IMR-90 (cell line): ENCODE measurements at regions not wholly inside any gene's neighbourhood (a gene's known extent, or its start where the extent isn't known, plus 50 kb on each side); places are given as distances from the start of the nearest gene placed in this dataset.

Source experiments
- ATAC-seq: fragments of 200-7000 bp; cut with Tn5 transposase; 2 replicates; pipeline ENCODE4 v1.9.1; 2020; ENCODE audit warnings: low read depth, mild to moderate bottlenecking, moderate library complexity
- BruUV-seq: library from RNA; stranded (reverse); fragments of 400-500 nt; replicated peaks from 2 replicates; lab custom pipeline; 2021; lab: Mats Ljungman, UMichigan
- CTCF ChIA-PET: fragments of 300-600 bp; formaldehyde crosslinking; extraction: SDS; loops from one replicate; lab custom pipeline; 2021; ENCODE audit warnings: antibody characterized with exemption; lab: Yijun Ruan, JAX
- POLR2A ChIA-PET: fragments of 300-600 bp; sonication (Branson Sonifier 250); formaldehyde crosslinking; loops from one replicate; lab custom pipeline; 2022; ENCODE audit warnings: antibody characterized with exemption; ENCODE audit not compliant: unreplicated experiment; lab: Charles Lee
- DNase-seq: peaks from one replicate; pipeline ENCODE4 v3.0.0; 2013
- H2AFZ ChIP-seq: replicated peaks from 2 replicates; pipeline ENCODE3; 2013; ENCODE audit warnings: low read length, mild to moderate bottlenecking; ENCODE audit not compliant: poor library complexity
- H2AK5ac ChIP-seq: 2 replicates; pipeline ENCODE4 v1.6.1; 2013; ENCODE audit warnings: low read depth, low read length, inconsistent platforms
- H2AK9ac ChIP-seq: replicated peaks from 2 replicates; pipeline ENCODE3; 2013; ENCODE audit warnings: mild to moderate bottlenecking, low read depth, low read length, moderate library complexity; ENCODE audit not compliant: poor library complexity
- H2BK120ac ChIP-seq: 2 replicates; pipeline ENCODE4 v1.6.1; 2013; ENCODE audit warnings: low read depth, low read length, inconsistent platforms
- H2BK15ac ChIP-seq: 3 replicates; pipeline ENCODE4 v1.6.1; 2013; ENCODE audit warnings: low read depth, low read length, inconsistent platforms
- H2BK20ac ChIP-seq: 2 replicates; pipeline ENCODE4 v1.6.1; 2013; ENCODE audit warnings: low read depth, mild to moderate bottlenecking, inconsistent platforms, low read length, moderate library complexity
- H2BK5ac ChIP-seq: 2 replicates; pipeline ENCODE4 v1.6.1; 2013; ENCODE audit warnings: mild to moderate bottlenecking, low read depth, low read length, inconsistent platforms; ENCODE audit not compliant: poor library complexity, severe bottlenecking
- H3K14ac ChIP-seq: replicated peaks from 2 replicates; pipeline ENCODE4 v1.6.1; 2013; ENCODE audit warnings: low read depth, low read length, inconsistent platforms
- H3K18ac ChIP-seq: 2 replicates; pipeline ENCODE4 v1.6.1; 2013; ENCODE audit warnings: low read depth, low read length, control low read depth
- H3K23ac ChIP-seq: 2 replicates; pipeline ENCODE4 v1.6.1; 2013; ENCODE audit warnings: low read depth, low read length, inconsistent platforms
- H3K27ac ChIP-seq: 2 replicates; pipeline ENCODE4 v1.5.1; 2013; ENCODE audit warnings: mild to moderate bottlenecking, control low read depth, low read length; ENCODE audit not compliant: insufficient read depth
- H3K27me3 ChIP-seq: 2 replicates; pipeline ENCODE4 v1.6.1; 2013; ENCODE audit warnings: low read length; ENCODE audit not compliant: control insufficient read depth, insufficient read depth
- H3K36me3 ChIP-seq: 2 replicates; pipeline ENCODE4 v1.6.1; 2013; ENCODE audit warnings: low read length, mixed read lengths; ENCODE audit not compliant: control insufficient read depth, insufficient read depth
- H3K4ac ChIP-seq: 2 replicates; pipeline ENCODE4 v1.6.1; 2013; ENCODE audit warnings: low read depth, low read length, inconsistent platforms
- H3K4me1 ChIP-seq: 2 replicates; pipeline ENCODE4 v1.6.1; 2013; ENCODE audit warnings: low read length, mixed read lengths; ENCODE audit not compliant: control insufficient read depth, insufficient read depth
- H3K4me2 ChIP-seq: 2 replicates; pipeline ENCODE4 v1.6.1; 2013; ENCODE audit warnings: low read depth, mild to moderate bottlenecking, control low read depth, low read length, moderate library complexity
- H3K4me3 ChIP-seq: 2 replicates; pipeline ENCODE4 v1.5.1; 2013; ENCODE audit warnings: low read depth, mild to moderate bottlenecking, control low read depth, low read length, moderate library complexity; ENCODE audit not compliant: insufficient read depth
- H3K56ac ChIP-seq: 2 replicates; pipeline ENCODE4 v1.6.1; 2013; ENCODE audit warnings: low read length, inconsistent platforms; ENCODE audit not compliant: insufficient read depth; ENCODE audit errors: extremely low read depth
- H3K79me1 ChIP-seq, 2 experiments: 2 replicates each; pipeline ENCODE4 v1.6.1; 2013; ENCODE audit warnings: low read length in 2 of 2, inconsistent platforms in 1 of 2, low read depth in 1 of 2
- H3K9ac ChIP-seq: 2 replicates; pipeline ENCODE4 v1.6.1; 2013; ENCODE audit warnings: low read depth, low read length, control low read depth
- H3K9me1 ChIP-seq: 2 replicates; pipeline ENCODE4 v1.6.1; 2013; ENCODE audit warnings: low read length, inconsistent platforms; ENCODE audit not compliant: insufficient read depth
- H3K9me3 ChIP-seq: 2 replicates; pipeline ENCODE4 v1.6.1; 2013; ENCODE audit warnings: low read length; ENCODE audit not compliant: control insufficient read depth, insufficient read depth
- H4K20me1 ChIP-seq: 2 replicates; pipeline ENCODE4 v1.6.1; 2013; ENCODE audit warnings: low read length, inconsistent platforms; ENCODE audit not compliant: insufficient read depth
- H4K5ac ChIP-seq: 2 replicates; pipeline ENCODE4 v1.6.1; 2013; ENCODE audit warnings: mild to moderate bottlenecking, low read depth, low read length, control low read depth
- H4K8ac ChIP-seq, 2 experiments: 2 replicates each; pipeline ENCODE4 v1.6.1; 2013; ENCODE audit warnings: low read depth in 2 of 2, low read length in 2 of 2, control low read depth in 1 of 2, inconsistent platforms in 1 of 2
- H4K91ac ChIP-seq: 2 replicates; pipeline ENCODE4 v1.6.1; 2013; ENCODE audit warnings: low read depth, low read length, inconsistent platforms; ENCODE audit not compliant: insufficient read depth
- BHLHE40 ChIP-seq: fragments of 150-350 bp; IDR thresholded peaks from 2 replicates; pipeline ENCODE4 v1.6.1; 2016; ENCODE audit warnings: mild to moderate bottlenecking, low read depth, low read length
- CHD1 ChIP-seq: IDR thresholded peaks from 2 replicates; pipeline ENCODE4 v1.6.1; 2012; ENCODE audit warnings: low read depth, low read length, improper control_type of control experiment
- CTCF ChIP-seq: conservative IDR thresholded peaks from 2 replicates; pipeline ENCODE4 v1.5.1; 2012; ENCODE audit warnings: mild to moderate bottlenecking, low read depth, low read length, improper control_type of control experiment
- ELK1 ChIP-seq: fragments of 150-350 bp; IDR thresholded peaks from 2 replicates; pipeline ENCODE4 v1.6.1; 2016; ENCODE audit warnings: low read depth, mild to moderate bottlenecking, low read length, moderate library complexity, borderline replicate concordance
- FOS ChIP-seq: fragments of 150-350 bp; IDR thresholded peaks from 2 replicates; pipeline ENCODE4 v1.6.1; 2016; ENCODE audit warnings: low read depth, low read length
- MAFK ChIP-seq: IDR thresholded peaks from 2 replicates; pipeline ENCODE4 v1.6.1; 2012; ENCODE audit warnings: low read depth, low read length, improper control_type of control experiment
- MAZ ChIP-seq: IDR thresholded peaks from 2 replicates; pipeline ENCODE4 v1.6.1; 2012; ENCODE audit warnings: low read depth, mild to moderate bottlenecking, low read length, improper control_type of control experiment, moderate library complexity, borderline replicate concordance
- MXI1 ChIP-seq: IDR thresholded peaks from 2 replicates; pipeline ENCODE4 v1.6.1; 2012; ENCODE audit warnings: low read depth, mild to moderate bottlenecking, low read length, moderate library complexity, borderline replicate concordance
- NFE2L2 ChIP-seq: fragments of 150-350 bp; IDR thresholded peaks from 2 replicates; pipeline ENCODE4 v1.6.1; 2016; ENCODE audit warnings: low read depth, mild to moderate bottlenecking, low read length
- RAD21 ChIP-seq: IDR thresholded peaks from 2 replicates; pipeline ENCODE4 v1.6.1; 2012; ENCODE audit warnings: low read length, improper control_type of control experiment
- RCOR1 ChIP-seq: IDR thresholded peaks from 2 replicates; pipeline ENCODE4 v1.6.1; 2012; ENCODE audit warnings: mild to moderate bottlenecking, low read length, improper control_type of control experiment; ENCODE audit not compliant: insufficient replicate concordance
- RFX5 ChIP-seq: IDR thresholded peaks from 2 replicates; pipeline ENCODE4 v1.8.0; 2012; ENCODE audit warnings: low read depth, mild to moderate bottlenecking, low read length, moderate library complexity
- USF2 ChIP-seq: fragments of 150-350 bp; IDR thresholded peaks from 2 replicates; pipeline ENCODE4 v1.6.1; 2017; ENCODE audit warnings: mild to moderate bottlenecking, antibody characterized with exemption, low read length, low read depth
- WGBS, 2 experiments: methylation state at CpG; one replicate each; pipeline versions ENCODE4 v1.1.5 to v1.1.7; 2013; ENCODE audit warnings: missing lambda C conversion rate in 2 of 2; ENCODE audit not compliant: insufficient read length in 1 of 2; ENCODE audit errors: extremely low coverage in 2 of 2; 5-methylcytosine and 5-hydroxymethylcytosine counted together
- dilution Hi-C: fragments of 300-500 bp; cut with HindIII; formaldehyde crosslinking; loops from one replicate; pipeline ENCODE4 v1.14.3; 2018; ENCODE audit warnings: low sequenced_read_pairs; ENCODE audit not compliant: unreplicated experiment
- in situ Hi-C: fragments of 300-500 bp; cut with MboI; formaldehyde crosslinking; loops from 3 replicates; pipeline ENCODE4 v1.14.3; 2019; ENCODE audit warnings: low sequenced_read_pairs, inconsistent platforms, mixed read lengths
- intact Hi-C: fragments of 100-400 bp; cut with micrococcal nuclease; formaldehyde crosslinking; loops from 2 replicates; pipeline ENCODE4 v1.10.0; 2022

GRCh38 chr15:58331913-58332675 lies 99.7 kb upstream of the LIPC start:
- ATAC-seq (peak; percentile 87), DNase-seq (peak; percentile 100)
- no TSS peak for BruUV-seq
- H3K4me1 ChIP-seq, result peaks cover 25% of the 10 kb centered on the region
- H3K9me1 ChIP-seq, result peaks cover 16% of the 10 kb centered on the region
- peak overlapping the region; percentile 98 for H2BK20ac ChIP-seq
- H2AFZ ChIP-seq, result peak overlapping the region; percentile 14
- WGBS, 2 experiments, result 0% methylated on average over 1 of the region's 8 CpGs; no CpG with 5 or more reads in 1 of the 2 experiments
- H2BK120ac ChIP-seq, result peak overlapping the region; percentile 96
- intact Hi-C loops (loop anchor here (1.0 to 5.0 kb wide), 6 partner anchors 29 to 415 kb away; partner anchors contain the start of gene ADAM10), in situ Hi-C loops (no loop called here), dilution Hi-C loops (no loop called here)
- H4K5ac ChIP-seq, result peak overlapping the region; percentile 92
- peak overlapping the region; percentile 93 for H3K27ac ChIP-seq
- peak overlapping the region; percentile 95 to 98 for H4K8ac ChIP-seq
- H3K14ac ChIP-seq, result peak overlapping the region; percentile 88
- H3K9ac ChIP-seq, result peak overlapping the region; percentile 60
- no peaks in the 10 kb centered on the region for H3K27me3 ChIP-seq
- H3K4ac ChIP-seq, result peak overlapping the region; percentile 98
- H3K23ac ChIP-seq, result peak overlapping the region; percentile 95
- peaks cover 0 to 10% of the 10 kb centered on the region in 2 experiments; a peak in 3 of 4 replicates for H3K79me1 ChIP-seq
- H2AK5ac ChIP-seq, result peak overlapping the region; percentile 91
- H4K91ac ChIP-seq, result peak overlapping the region; percentile 93
- H3K56ac ChIP-seq, result peak overlapping the region; percentile 96
- peaks cover 4% of the 10 kb centered on the region; the same call in 1 of the 2 replicates for H3K9me3 ChIP-seq
- no peaks in the 10 kb centered on the region for H3K36me3 ChIP-seq
- peak overlapping the region; percentile 92 for H2BK5ac ChIP-seq
- H2AK9ac ChIP-seq, result peak overlapping the region; percentile 79
- peak overlapping the region; percentile 93 for H3K18ac ChIP-seq
- H2BK15ac ChIP-seq, result peak overlapping the region; percentile 90
- no peaks in the 10 kb centered on the region for H4K20me1 ChIP-seq
- no peak overlapping the region for H3K4me3 ChIP-seq
- ChIA-PET CTCF (interaction anchor here (1.0 to 1.5 kb wide), 4 partner anchors 18 to 439 kb away, joined by 3 to 4 read pairs (median 4); partner anchors contain the start of gene MINDY2), POLR2A (interaction anchor here (0.6 to 1.1 kb wide), 3 partner anchors 63 to 291 kb away, joined by 3 to 13 read pairs (median 3); no protein-coding TSS in a partner anchor)
- peak overlapping the region; percentile 46 for H3K4me2 ChIP-seq
- peak; percentile 88; the same call in 1 of the 2 replicates for TF ChIP-seq CHD1
- TF ChIP-seq MXI1, result no peak
- peak; percentile 69 for TF ChIP-seq RCOR1
- peak; percentile 100 for TF ChIP-seq FOS
- TF ChIP-seq CTCF, result no peak
- TF ChIP-seq NFE2L2, result peak; percentile 71; the same call in 1 of the 2 replicates
- TF ChIP-seq BHLHE40, result peak; percentile 88
- peak; percentile 42 for TF ChIP-seq RAD21
- TF ChIP-seq USF2, result peak; percentile 92
- TF ChIP-seq MAFK, result 0 out of 2 replicates have a peak, but pooled peaks have one; percentile 23
- no peak for TF ChIP-seq RFX5
- TF ChIP-seq MAZ, result peak; percentile 64
- no peak for TF ChIP-seq ELK1
